HG02678 (cell line): ENCODE measurements at regions not wholly inside any gene's neighbourhood (a gene's known extent, or its start where the extent isn't known, plus 50 kb on each side); places are given as distances from the start of the nearest gene placed in this dataset.
A peak's percentile ranks its signal among the peaks of the same experiment; 100 is the strongest.
"Not testable (repeated sequence)": the region's sequence is repeated elsewhere in the genome, so short reads cannot be mapped to it uniquely, and the experiment has no call there.

Experiments used
- ATAC-seq: cut with Tn5 transposase; IDR thresholded peaks from one replicate; pipeline ENCODE4 v1.9.1; 2021; ENCODE audit warnings: mild to moderate bottlenecking, moderate library complexity; ENCODE audit not compliant: unreplicated experiment

DNA sequence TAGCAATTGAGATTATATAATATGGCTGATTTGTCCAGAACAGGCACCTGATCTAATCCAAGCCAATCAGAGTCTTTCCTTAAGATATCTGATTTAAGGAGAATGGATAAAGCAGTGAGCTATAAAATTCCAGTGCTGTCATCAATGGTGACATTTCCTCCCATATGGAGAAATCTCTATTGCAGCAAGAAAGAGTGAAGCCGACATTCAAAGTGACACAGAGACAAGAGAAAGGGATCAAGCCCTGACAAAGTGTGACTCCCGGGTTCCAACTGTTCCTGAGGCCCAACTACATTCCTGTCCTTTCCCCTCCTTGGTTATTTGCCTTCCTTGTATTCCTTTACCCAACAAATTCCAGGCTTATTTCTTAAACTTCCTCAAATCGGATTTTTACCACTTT, 430.0 kb upstream of the SOX5 start:
- no peak for ATAC-seq

DNA sequence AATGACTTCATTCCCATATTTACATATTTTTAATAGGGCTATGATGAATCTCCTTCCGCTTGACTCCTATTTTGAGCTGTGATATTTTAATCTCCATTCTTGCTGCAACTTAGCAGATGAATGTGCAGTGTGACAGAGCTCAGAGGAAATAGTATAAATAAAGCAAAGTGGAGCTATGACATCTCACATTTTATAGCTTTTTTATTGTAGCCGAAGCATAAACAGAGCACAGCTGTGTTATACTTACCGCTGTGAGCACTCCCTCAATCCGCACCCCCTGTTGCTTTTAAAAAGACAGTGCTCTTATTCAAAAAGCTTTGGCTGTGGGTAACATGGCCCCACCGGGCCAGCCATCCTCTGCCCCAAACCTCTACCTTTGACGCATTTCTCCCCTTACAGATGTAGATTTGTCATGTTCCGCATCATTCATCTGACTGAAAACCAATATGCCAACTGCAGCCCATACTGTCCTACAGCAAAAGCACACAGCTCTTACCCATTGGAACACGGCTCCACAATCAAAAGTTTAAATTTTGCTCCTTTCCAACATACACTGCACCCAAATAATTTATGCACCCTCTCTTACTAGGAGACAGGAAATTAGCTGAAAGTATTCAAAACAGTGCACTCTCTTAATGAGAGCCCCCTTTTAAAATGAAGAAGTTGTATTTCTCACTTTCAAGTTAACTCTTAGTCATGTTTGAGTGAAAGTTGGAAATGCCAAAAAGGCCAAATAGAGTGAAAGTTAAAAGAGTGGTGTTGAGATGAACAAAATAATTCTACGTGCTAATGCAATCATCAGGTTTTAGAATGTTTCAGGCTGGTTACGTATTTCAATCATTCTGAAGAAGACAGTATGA, 429.3 kb upstream of the SOX5 start:
- peak; percentile 90 for ATAC-seq

DNA sequence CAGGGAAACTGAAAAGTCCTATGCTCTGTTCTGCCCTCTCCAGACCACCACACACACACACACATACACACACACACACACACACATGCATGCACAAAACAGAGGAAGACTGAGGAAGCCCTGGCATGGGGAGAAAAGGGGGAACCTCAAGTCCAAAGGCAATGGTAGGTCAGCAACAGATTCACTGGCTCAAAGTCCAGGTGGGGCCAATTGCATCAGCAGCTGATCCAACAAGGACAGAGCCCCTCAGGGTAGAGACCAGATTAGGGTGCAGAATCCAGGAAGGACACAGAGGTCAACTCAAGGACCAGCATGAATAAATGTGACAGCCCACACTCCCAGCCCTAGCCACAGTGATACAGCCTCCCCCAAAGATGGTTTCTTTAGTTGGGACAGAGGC, 425.0 kb upstream of the SOX5 start:
- no peak for ATAC-seq

DNA sequence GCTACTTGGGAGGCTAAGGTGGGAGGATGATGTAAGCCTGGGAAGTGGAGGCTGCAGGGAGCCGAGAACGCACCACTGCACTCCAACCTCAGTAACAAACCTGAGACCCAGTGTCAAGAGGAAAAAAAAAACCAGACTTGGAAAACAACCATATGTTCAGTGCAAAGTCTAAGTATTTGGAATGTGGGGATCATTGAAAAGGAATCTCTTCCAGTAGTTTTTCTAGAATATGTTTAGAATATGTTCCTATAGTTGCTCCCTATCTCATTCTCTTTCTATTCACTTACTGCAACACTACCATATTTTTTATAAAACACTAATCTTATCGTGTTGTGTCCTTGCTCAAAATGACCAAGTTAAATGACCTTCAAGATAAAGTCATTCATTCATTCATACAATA, 423.5 kb upstream of the SOX5 start:
- ATAC-seq = no peak

DNA sequence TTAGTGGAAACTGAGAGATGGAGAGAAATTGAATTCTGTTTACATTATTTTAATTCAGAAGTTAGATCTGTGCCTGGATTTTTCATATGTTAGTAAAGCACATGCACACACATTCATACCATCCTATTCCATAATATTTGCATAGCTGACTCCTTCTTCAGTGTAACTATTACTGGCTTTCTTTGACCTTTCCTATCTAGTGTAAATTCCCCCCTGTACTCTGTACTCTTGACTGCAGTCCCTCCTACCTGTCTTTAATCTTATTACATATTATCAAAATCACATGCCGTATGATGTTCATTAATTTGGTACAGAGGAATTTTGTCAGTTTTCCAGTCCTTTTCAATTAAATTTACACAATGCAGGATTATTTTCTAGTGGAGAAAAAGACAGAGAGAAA, 417.0 kb upstream of the SOX5 start:
- no peak for ATAC-seq

DNA sequence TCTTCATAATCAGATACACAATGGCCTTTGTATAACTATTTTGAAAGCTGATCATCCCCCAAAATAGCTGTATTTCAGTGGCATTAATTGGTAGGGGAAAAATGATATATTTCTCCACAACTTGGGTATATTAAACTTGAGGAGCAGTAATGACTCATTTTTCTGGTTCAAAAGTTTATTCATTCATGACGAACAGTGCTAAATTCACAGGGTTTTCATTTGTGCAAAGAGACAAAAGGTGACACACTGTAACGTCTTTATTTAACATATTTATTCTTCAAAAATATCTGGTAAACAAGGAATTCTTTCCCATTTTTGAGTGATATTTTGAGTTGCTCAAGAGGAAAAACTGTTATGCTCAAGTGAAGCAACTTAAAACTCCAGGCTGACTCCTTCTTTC, 415.5 kb upstream of the SOX5 start:
- no peak for ATAC-seq

DNA sequence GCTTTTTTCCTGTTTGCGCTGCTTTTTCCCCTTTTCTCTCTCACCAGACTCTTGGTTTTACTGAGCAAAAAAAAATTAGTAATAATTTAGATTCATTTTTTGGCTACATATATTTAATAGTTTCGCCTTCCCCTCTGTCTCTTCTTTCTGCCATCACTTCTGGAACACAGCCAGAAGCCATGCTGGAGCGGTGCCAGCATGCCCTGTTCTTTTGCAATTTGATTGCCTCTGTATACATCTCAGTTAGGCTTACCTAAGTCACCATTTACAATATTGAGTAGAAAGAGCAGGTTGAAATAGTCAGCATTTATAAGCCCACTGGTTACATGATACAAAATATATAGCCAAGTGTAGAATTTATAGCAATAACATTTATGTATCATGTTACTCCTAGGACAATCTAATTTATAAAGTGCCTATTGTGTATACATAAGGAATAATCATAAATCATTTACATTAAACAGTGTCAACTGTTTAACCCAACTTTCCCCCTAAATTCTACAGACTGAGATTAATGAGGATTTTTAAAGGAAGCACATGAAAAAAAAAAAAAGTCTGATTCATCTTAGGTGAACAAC, 413.8 kb upstream of the SOX5 start:
- ATAC-seq = no peak

DNA sequence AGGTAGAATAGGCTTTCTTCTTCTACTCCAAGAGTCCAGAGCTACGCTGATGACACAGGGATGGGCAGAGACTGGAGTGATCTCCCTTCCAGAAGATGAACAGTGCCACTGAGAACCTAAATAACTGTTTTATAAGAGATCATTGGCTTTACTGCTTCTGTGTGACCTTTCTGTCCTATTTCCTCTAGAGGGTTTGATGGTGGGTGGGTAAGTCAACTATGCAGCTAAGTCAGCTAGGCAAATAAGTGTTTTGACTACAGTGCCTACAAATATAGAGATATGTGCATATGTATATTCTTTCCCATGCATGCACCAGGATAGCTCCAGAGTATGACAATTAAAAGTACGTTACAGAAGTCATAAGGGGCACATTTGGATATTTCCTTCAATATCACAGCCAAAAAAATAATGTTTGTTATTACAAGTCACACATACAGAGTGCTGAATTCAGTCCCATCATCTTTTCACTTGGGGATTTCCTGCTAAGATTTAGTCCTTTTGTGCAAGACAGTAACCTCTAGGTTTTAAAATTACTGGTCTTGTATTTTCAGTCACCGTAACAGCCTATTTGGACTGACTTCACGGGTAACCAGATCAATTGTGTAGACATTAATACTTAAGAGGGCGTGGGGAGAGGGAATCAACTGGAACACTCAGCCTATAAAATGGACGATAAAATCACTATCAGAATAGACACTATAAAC, 412.6 kb upstream of the SOX5 start:
- ATAC-seq = no peak

DNA sequence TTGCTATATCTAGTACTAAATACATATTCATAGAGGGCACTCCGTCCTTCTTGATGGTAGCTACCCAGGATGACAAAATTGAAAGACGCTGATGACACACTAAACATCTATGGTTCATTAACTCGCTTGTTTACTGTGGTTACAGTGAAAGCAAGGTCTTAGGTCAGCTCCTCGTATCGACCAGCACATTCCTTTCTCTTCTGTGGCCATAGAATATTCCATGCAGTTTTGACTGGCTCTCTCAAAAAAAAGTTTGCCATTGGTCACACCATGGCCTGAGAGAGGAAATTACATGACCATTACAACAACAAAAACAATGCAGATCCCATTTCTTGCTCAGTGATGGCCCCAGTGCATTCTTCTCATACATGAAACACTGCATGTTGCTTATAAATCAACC, 411.4 kb upstream of the SOX5 start:
- peak; percentile 67 for ATAC-seq

DNA sequence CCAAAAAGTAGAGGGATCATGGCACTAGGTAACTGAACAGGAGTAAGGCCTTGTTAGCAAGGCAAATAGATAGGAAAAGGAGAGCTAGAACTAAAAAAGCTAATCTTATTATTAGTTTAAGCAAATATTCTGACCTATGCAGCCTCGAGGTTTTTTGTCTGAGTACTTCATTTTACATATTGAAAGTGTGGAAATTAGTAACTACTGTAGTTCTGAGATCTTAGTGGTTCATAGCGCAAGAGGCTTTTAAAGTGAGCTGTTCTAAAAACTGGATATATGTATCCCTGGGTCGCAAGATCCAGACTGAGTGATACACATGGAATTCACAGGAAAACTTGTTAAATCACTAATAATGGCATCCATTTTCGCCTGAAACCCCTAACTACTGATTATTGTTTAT, 411.0 kb upstream of the SOX5 start:
- ATAC-seq = peak; percentile 45

DNA sequence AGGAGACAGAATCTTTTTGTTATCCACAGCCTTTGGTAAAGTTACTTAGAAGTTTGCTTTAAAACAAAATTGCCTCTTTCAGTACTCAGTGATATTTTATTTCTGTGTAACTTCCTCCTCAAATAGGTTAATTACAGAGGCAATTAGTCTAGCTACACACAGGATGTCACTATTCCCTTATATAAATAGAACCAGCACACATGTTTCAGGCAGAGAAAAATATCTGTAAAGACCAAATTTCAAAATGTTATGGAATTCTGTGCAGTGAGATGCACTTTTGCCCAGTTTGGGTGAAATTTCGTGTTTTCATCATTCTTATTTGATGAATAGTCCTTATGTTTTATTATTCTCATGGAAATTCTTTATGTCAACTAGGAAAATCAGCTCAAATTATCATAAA, 410.6 kb upstream of the SOX5 start:
- ATAC-seq = no peak

DNA sequence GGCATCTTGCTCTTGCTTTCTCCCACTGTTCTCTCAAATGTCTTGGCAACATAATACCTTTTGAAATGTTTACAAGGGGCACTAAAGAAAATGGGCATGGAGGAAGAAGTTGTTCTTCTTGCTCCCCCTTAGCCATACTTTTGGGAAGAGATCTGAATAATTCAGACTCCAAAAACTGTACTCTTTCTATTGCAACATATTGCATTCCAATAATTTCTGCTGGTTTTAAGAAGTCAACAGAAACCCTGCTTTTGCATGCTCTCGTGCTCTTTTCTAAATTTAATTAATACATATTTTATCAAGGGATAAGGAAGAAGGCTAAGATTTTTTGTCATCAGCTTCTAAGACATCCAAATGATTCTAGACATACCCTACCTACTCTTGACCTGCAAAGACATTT, 409.9 kb upstream of the SOX5 start:
- ATAC-seq = no peak

DNA sequence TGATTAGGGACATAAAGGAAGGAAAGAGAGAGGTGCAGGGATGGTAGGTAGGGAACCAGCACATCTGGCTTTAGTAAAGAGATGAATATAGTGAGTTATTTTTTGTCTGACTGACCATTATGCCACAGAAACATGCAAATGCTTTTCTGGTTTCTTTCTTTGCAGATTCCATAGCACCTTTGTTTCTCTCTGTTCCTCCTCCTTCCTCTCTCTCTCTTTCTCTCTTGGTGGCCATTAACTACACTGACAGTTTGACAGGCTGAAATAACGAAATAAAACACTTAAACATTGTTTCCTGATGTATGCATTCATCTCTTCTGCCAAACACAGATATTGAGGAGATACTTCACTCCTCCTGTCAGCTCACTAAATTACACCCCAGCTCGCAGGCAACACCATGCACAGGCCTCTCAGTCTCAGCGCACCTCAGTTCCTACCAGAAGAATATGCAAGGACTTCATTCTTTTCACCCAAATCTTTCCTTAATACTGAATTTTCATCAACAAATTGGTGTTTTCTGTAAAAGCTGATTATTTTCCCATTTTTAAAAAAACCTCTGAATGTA, 406.9 kb upstream of the SOX5 start:
- ATAC-seq = peak; percentile 62

DNA sequence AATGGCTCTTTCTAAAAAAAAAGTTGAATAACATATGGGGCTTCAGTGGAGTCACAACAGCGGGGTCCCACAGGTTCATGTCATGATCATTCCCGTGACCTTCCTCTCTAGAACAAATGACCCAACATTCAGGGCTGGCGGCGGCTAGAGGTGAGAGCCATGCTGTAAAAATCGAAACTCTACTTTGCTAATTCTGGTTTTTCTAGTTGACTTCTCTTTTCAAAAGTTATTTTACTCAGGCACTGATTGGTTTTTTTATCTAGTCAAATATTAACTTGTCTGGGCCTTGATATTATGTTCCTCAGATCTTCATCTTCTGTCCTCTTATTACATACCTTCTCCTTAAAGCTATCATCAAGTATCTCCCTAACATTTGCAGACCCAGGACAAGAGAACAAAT, 402.9 kb upstream of the SOX5 start:
- ATAC-seq = peak; percentile 46

DNA sequence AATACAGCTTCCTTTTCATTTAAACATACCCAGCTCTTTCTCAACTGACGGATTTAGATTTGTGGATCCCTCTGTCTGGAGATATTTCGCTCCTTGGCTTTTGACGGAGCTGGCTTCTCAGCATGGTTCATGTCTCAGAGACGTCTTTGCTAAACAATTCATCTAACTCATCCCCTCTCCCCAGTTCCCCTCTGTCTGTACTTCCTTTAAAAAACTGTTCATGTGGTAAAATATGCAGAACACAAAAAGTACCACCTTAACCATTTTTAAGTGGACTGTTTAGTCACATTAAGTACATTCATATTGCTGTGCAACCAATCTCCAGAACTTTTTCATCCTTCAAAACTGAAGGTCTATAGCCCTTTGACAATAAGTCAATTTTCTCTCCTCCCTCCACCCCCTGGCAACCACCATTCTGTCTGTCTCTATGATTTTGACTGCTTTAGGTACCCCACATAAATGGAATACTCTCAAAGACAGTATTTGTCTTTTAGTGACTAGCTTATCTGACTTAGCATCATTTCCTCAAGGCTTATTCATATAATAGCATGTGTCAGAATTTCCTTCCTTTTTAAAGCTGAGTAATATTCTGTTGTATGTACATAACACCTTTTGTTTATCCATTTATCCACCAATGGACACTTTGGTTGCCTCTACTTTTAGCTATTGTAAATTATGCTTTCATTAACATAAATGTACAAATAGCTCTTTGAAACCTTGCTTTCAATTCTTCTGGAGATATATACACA, 399.8 kb upstream of the SOX5 start:
- ATAC-seq = no peak

DNA sequence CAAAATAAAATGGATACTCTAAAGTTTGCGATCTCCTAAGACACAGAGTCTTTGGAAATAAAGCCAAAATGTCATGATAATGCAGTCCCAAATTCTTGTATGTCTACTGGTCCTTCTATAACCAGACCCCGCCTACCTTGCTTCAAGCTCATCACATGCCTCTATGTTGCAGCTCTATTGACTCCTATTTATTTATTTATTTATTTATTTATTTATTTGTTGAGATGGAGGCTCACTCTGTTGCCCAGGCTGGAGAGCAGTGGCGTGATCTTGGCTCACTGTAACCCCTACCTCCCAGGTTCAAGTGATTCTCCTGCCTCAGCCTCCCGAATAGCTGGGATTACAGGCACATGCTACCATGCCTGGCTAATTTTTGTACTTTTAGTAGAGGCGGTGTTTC, 398.7 kb upstream of the SOX5 start:
- not testable (repeated sequence) for ATAC-seq

DNA sequence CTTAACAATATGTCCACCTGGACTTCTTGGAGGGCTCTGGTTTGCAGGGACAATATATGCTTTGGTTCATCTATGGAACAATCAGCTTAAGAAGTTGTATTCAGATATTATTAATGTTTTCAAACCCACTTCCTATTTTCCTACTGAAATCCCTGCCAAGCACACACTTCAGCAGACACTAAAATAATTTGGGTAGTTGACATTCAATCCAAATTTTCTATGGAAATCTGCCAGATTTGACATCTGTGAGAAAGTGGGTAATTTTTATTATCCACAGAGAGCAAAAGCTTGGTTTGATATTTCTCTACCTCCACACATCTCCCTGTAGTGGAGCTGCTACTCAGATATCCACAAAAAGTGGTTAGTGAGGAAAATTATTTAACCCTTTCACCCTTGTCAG, 378.8 kb upstream of the SOX5 start:
- no peak for ATAC-seq

DNA sequence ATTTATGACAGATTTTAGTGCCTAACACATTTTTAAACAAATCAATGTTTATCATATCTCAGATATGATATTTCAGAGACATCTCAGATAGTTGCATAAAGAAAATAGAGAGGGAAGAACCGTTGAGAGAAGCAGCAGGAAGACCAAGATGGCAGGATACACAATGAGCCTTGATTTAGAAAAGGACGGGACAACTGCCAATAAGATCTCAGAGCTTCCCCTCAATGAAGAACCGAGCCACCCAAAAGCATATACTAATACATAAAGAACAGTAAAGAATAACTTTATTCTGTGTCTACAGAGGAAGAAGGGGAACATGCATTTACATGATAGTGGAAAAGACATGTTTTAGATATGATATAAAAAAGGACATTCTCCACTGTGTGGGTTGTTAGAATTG, 375.9 kb upstream of the SOX5 start:
- no peak for ATAC-seq

DNA sequence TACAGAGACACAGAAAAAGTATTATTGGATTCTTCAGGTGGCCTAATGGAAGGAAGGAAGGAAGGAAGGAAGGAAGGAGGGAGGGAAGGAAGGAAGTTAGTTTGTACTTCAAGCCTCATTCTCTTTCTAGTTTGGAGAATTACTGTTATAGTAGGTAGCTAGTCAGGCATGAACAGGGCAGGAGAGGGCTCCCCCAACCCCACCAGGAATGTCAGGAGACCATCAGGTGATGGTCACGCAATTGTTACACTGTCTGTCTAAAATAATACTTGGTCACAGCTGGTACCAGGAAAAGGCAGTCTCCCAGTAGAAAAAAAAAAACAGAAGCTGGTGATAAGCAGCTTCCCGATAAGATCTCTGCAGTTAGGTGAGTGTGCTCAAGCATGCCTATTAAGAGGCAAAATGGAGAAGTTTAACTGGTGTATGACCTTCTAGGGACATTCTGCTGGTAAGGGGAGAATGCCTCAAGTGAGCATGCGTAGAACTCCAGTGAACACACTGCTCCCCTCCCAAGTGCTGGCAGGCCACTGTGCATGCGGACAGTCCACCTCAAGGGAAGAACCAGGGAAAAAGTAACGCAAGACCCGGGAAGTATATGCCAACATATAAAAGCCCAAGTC, 358.4 kb upstream of the SOX5 start:
- no peak for ATAC-seq

DNA sequence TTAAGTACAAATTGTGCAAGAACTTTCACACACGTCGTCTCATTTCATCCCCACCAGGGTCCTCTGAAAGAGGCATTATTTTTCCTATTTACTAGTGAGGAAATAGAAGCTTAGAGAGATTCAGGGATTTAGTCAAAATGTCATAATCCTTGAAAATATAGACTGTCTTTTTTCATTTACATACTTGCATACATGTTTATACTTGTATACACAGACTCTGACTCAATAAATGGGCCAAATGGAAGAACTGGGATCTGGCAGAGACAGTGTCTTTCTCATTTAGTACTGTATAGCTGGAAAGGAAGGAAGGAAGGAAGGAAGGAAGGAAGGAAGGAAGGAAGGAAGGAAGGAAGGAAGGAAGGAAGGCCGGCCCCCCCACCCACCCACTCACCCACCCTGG, 357.7 kb upstream of the SOX5 start:
- ATAC-seq = no peak

DNA sequence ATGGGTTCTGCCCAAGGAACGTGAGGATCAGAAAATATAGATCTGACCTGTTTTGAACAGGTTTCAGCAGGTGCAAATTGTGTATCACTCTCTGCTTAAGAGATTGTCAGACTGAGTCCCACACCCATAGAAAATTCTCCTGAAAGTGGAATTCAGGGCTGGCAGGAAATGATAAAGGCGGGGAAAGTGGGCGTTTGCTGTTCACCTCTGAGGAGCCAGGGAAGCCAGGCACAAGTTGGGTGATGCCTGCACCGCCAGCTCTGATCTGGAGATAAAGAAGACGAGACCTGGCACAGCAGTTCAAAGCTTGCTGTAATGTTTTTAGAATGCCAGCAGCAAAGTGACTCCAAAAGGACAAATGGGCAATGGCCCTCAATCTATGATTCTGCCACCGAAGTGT, 356.5 kb upstream of the SOX5 start:
- ATAC-seq = no peak
